ENCODE measurements at regions not wholly inside any gene's neighbourhood (a gene's known extent, or its start where the extent isn't known, plus 50 kb on each side); places are given as distances from the start of the nearest gene placed in this dataset.
"Not testable (repeated sequence)": the region's sequence is repeated elsewhere in the genome, so short reads cannot be mapped to it uniquely, and the experiment has no call there.

- no peak for DNase-seq (ENCODE audit: low read depth)
These were observed 243.1 kb upstream of the ECI2 start for GRCh38 chr6:4378319-4378996.

DNA sequence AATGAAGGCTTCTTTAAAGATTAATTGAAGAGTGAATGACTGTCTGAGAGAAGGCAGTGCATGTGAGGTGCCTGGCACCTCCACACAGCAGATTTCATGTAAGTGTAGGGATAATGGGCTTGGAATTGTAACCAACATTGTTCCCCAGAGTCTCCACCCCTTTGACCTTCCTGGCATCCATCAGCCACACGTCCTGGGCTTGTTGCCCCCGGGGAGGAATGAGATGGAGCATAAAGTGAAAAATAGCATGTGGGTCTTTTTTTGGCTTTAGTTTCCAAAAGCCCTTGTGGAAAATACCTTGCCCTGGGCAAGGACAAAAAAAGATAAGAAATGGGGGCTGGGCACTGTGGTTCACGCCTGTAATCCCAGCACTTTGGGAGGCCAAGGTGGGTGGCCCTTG lies 242.2 kb upstream of the ECI2 start:
- DNase-seq (ENCODE audit: low read depth): no peak

GRCh38 chr6:4374216-4374615 lies 238.8 kb upstream of the ECI2 start:
- no peak for DNase-seq (ENCODE audit: low read depth)

DNA sequence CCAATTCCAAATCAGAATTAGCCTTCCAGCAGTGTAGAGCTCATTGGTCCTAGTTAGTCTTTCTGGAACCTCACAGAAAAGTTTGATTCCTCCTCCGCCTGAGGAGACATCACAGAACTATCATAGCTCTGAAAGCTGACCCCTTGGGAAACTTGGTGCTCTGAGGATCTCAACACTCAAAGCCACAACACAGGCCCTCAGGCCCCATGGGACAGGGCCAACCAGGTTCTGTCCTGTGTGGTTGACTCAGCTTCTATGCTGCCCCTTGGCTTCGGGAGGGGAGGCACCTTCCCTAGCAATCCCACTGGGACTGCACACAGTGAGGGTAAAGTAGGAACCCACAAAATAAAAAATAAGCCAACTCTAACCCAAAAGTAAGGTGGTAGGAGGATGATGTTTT lies 237.5 kb upstream of the ECI2 start:
- DNase-seq (ENCODE audit: low read depth): no peak

GRCh38 chr6:4371207-4371921 lies 236.0 kb upstream of the ECI2 start:
- DNase-seq (ENCODE audit: low read depth): no peak

GRCh38 chr6:4370066-4370465 lies 234.7 kb upstream of the ECI2 start:
- no peak for DNase-seq (ENCODE audit: low read depth)

DNA sequence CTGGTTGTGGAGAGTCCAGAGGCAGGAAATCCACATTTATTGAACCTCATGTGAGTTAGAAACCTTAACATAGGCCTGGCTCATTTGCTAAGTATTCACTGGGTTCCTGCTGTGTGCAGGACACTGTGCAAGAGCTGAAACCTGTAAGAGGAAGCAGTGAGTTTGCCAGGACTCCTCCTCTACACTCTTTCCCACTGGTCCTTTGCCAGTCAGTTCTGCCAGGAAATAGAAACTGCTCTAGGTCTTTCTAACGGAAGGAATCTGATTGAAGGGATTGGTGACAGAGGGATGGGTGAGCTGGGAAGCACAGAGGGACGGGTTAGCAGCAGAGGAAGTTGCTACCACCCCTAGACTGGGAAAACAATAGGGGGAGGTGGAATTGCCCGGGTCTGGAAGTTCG lies 234.2 kb upstream of the ECI2 start:
- DNase-seq (ENCODE audit: low read depth): no peak

DNA sequence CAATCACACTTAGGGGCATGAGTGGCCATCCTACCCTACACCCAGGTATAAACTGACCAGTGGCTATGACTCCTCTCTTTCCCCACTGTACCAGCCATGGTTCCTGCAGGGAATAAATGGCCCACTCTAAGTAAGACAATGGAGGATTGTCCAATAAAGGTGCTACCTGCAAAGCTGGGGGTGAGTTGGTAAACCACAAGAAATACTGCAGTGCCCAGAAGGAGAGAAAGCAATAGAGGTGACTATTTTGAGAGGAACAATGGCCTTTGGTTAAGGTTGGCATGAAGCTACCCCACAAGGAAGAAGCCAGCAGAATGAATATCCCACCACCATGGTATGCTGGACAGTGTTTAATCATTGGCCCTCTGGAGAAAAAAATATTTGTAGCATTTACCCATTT lies 233.3 kb upstream of the ECI2 start:
- no peak for DNase-seq (ENCODE audit: low read depth)

DNA sequence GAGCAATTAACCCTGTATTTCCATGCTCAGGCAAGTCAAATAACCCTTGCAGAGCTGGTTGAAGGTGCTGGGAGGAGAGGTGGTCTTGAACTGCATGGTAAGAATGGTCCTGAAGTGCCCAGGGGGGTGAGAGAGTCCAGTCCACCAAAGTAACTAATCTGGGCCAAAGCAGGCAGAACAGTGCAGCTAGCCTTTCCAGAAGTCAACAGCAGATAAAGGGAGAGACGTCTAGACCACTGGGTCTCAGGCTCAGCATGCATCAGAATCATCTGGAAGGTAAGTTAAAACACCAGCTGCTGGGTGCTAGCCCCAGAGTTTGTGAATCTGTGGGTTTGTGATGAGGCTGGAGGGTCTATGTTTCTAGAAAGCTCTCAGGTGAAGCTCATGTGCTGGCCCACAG lies 232.3 kb upstream of the ECI2 start:
- DNase-seq (ENCODE audit: low read depth): no peak

DNA sequence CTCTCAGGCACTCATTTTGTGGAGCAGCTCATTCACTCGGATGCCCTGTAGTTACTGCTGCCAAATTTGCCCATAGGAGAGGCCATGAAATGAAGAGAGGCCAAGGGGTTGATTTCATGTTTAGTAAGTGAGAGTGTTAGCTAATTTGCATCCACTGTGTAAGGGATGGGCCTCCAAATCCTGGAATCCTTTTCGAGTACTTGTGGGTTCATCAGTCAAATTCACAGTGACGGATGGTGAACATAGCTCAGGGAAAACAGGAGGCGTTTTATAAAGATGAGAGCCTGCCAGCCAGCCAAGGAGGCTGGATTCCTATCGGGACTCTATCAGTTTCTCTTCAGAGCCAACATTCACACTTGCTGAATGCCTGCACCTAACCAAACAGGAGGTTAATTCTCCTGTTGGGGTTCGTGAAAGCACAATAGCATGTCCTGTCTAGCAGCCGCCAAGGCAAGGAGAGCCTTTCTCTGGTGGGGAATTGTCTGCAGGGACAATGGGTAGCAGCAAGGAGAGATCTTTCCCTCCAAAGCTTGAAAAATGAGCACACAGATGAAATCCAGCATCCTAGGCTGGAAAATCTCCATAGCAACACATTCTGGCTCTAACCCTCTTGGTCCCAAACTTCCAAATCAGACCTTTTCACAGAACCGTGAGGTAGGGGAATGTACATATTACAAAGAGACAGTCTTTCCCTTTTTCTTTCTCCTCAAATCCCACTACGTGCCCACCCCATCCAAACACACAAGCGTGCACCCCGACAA lies 231.4 kb upstream of the ECI2 start:
- no peak for DNase-seq (ENCODE audit: low read depth)

- no peak for DNase-seq (ENCODE audit: low read depth)
These were observed 230.3 kb upstream of the ECI2 start for GRCh38 chr6:4365686-4366085.

DNA sequence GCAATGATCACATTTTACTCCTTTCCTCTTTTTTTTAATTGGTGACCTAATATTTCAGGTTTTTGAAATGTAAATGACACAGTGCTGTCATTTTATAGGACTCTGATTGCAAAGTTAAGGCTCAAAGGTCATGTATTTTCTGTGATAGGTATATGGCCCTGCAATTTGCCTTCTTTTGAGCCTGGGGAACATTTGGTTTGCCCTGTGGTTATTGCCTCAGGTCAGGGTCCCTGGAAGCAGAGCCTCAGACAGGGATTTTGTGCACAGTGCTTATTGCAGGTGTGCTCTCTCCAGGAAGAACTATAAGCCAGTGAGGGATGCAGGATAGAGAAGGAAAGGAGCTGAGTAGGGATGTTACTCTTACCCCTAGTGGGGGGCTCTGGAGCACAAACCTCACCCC lies 229.3 kb upstream of the ECI2 start:
- no peak for DNase-seq (ENCODE audit: low read depth)

DNA sequence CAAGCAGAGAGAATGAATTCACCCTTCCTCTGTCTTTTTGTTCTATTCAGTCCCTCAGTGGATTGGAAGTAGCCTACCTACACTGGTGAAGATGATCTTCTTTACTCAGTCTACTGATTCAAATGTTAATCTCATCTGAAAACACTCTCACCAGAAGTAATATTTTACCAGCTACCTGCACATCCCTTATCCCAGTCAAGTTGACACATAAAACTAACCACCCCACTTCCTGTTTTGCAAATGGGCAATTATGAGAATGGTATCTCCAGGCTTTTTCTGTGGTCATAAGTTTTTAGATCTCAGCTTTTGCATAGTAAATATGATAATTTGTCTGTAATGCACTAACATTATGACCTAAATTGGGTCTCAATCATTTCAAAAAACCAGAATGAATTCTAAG lies 228.8 kb upstream of the ECI2 start:
- DNase-seq (ENCODE audit: low read depth): no peak

- no peak for DNase-seq (ENCODE audit: low read depth)
These were observed 228.3 kb upstream of the ECI2 start for GRCh38 chr6:4363656-4364055.

GRCh38 chr6:4362326-4362725 lies 227.0 kb upstream of the ECI2 start:
- DNase-seq (ENCODE audit: low read depth): no peak

DNA sequence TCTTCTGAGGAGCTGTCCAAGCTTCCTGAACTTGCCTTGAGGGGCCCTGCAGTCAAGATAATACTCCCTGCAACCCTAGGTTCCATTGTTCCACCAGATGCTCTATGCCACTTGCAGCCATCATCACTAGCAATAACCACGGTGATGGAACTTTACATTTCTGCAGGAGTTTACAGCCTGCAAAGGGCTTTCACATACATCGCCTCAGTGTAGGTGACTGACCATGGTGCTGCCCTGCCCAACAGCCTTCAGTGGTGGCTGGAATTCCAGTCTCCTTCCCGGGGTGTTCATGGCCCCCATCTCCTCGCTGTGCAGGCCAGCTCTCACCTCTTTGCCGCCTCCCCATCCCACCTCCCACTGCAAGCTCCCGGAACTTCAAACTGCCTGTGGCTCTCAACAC lies 225.5 kb upstream of the ECI2 start:
- DNase-seq (ENCODE audit: low read depth): no peak

GRCh38 chr6:4359108-4359730 lies 223.8 kb upstream of the ECI2 start:
- DNase-seq (ENCODE audit: low read depth): no peak

DNA sequence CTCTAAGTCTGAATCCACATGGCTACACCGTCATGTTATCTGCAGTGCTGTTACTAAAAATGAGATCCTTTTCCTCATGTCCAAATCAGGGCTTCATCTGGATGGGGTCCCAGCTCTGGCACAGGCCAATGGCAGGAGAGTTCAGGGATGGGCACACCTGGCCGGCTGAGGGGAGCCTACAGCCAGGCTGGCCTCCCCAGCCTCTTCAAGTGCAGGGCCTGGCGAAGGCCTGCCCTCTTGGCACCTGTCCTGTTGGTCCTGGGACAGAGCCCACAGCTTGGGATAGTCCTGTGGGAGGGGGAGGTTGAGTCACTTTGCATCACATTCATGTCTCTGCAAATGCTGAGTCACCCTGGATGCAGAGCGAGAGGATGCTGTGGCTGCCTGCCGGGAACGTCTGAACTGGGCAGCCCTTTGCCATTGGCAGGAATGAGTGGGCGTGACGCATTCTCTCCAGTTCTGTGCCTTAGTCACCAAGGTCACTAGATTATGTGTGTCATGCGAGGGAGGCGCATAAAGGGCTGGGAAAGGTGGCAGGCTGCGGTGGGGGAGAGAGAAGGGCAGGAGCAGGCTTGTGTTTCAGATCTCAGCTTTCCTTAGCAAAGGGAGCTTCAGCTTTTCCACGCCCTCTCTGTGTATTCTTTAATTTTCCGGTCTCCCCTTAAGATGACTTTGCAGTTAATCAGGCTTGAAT lies 223.2 kb upstream of the ECI2 start:
- DNase-seq (ENCODE audit: low read depth): no peak

GRCh38 chr6:4357660-4358152 lies 222.3 kb upstream of the ECI2 start:
- not testable (repeated sequence) for DNase-seq (ENCODE audit: low read depth)

- no peak for DNase-seq (ENCODE audit: low read depth)
These were observed 221.7 kb upstream of the ECI2 start for GRCh38 chr6:4356899-4357659.

- DNase-seq (ENCODE audit: low read depth): no peak
These were observed 219.9 kb upstream of the ECI2 start for GRCh38 chr6:4355241-4355640.

Data from forelimb muscle (tissue), 1 donor.